GM12873 (cell line): ENCODE measurements at regions not wholly inside any gene's neighbourhood (a gene's known extent, or its start where the extent isn't known, plus 50 kb on each side); places are given as distances from the start of the nearest gene placed in this dataset.

ENCODE experiments used
- TF ChIP-seq, protein P1 (sequence below): IDR thresholded peaks from 2 replicates; pipeline ENCODE4 v1.5.1; 2012; ENCODE audit warnings: low read depth, mild to moderate bottlenecking, moderate library complexity, low read length, control low read depth; ENCODE audit not compliant: insufficient read depth; ENCODE audit errors: missing control alignments

DNA sequence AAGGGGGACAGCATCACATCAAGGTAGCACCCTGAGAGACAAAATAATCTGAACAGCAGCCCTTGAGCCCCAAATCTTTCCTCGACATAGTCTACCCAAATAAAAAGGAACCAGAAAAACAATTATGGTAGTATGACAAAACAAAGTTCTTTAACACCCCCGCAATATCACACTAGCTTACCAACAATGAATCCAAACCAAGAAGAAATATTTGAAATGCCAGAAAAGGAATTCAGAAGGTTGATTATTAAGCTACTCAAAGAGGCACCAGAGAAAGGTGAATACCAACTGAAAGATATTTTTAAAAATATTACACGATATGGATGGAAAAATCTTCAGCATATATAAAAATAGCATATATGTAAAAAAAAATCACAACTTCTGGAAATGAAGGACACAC lies 252.9 kb upstream of the SLITRK6 start:
- TF ChIP-seq, protein P1, sequence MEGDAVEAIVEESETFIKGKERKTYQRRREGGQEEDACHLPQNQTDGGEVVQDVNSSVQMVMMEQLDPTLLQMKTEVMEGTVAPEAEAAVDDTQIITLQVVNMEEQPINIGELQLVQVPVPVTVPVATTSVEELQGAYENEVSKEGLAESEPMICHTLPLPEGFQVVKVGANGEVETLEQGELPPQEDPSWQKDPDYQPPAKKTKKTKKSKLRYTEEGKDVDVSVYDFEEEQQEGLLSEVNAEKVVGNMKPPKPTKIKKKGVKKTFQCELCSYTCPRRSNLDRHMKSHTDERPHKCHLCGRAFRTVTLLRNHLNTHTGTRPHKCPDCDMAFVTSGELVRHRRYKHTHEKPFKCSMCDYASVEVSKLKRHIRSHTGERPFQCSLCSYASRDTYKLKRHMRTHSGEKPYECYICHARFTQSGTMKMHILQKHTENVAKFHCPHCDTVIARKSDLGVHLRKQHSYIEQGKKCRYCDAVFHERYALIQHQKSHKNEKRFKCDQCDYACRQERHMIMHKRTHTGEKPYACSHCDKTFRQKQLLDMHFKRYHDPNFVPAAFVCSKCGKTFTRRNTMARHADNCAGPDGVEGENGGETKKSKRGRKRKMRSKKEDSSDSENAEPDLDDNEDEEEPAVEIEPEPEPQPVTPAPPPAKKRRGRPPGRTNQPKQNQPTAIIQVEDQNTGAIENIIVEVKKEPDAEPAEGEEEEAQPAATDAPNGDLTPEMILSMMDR, result no peak

DNA sequence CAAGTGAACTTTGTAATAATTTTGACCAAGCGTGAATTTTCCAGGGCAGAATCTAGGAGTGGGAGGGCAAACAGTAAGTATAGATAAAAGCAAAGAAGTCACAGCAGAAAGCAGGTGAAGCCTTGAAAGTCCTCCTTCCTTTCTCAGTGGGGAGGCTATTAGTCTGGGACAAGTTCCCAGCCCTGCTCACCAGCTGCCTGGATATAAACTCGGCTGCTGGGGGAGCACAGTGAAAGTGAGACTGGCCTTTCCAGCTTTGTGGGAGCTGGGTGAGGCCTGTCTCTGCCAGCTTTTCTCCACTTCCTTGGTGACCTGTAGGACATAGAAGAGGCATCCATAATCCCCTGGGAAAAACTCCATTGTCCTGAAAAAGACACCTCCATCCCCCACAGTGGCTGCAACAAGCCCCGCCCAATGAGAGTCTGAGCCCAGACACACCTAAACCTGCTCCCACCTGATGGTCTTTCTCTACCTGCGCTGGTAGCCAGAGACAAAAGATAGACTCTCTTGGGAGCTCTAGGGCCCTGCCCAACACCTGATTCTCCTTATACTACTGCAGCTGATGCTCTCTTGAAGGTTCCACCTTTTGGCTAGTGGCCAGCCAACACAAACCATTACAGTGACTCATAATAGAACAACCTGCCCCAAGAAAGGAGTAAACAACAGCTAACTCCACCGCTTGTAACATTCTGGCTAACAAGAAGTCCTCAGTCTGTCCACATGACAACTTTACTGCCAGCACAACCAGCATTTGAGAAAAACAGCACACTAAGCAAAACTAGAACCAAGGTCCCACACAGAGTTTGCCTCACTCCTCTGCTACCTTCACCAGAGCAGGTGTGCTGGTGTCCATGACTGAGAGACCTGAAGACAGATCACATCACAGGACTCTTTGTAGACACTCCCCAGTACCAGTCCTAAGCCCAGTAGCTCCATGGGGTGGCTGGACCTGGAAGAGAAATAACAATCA lies 252.2 kb upstream of the SLITRK6 start:
- TF ChIP-seq, protein P1, result no peak

DNA sequence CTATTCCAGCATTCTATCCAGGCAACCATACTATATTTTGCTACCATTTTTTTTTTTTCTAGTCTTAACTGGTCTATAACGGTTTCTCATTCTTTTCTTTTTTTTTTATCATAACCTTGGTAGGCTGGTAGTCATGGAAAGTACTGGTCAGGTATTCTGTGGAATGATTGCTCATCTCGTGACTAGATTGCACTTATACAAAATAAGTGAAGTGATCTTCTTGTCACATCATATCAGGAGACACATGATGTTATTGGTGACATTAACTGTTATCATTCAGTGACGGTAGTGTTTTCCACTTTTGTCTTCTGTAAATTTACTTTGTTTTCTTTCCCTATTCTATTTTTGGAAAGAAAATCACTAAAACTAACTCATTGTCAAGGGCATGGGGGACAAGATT lies 239.3 kb upstream of the SLITRK6 start:
- TF ChIP-seq, protein P1, result no peak

DNA sequence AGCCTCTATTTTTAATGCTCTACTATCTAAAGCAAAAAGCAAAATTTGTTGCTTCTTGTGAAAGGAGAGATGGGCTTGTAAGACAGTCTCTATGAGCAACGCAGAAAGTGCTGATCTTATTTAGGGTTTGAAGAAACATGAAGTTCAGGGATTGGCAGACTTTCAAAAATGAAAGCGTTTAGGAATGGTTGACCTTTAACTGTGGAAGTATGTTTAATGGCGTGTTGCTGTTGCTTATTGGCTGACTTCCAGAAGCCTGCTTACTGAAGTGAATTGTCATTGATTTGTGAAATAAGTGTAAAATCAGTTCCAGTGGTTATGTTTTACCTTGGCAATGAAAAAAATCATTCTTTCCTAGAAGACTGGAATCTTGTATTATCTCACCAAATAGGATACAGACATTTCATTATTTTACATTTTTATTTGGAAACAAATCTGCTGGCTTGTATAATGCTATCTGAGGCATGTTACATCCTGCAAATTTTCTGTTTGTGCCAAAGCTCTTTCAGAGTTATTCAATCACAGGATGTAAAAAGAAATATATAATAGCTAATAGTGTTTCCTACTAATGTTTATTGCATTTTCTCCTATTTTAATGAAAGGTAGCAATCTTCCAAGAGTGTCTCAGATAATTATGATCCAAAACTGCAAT lies 221.3 kb upstream of the SLITRK6 start:
- TF ChIP-seq, protein P1, result no peak

DNA sequence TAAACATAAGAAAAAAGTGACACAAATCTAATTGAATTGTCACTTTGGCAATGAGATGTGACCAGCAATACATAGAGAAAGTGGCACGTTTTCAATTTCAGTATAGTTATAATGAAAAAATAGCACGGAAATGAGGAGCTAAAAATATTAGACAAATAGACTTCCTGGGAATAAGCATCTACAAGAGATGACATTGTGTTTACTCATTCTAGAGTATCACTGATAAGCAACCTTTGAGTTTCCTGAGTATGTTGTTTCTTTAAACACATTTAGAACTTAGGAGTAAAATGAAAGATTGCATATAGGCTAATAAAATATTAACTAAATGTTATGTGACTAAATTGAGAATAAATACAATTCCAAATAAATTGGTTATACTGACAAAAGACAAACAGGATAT lies 207.1 kb upstream of the SLITRK6 start:
- TF ChIP-seq, protein P1, result no peak

DNA sequence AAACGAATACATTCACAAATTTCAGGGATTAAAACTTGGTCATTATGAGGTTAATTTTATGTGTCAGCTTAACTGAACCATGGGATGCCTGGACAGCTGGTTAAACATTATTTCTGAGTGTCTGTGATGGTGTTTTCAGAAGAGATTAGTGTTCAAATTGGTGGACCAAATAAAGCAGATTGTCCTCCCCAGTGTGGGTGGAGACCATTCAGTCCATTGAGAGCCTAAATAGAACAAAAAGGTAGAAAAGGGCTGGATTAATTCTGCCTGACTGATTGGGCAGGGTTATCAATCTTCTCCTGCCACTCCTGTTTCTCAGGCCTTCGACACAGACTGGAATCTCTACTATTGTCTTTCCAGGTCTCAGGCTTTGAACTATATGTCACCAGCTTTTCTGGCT lies 203.8 kb upstream of the SLITRK6 start:
- TF ChIP-seq, protein P1, result no peak

DNA sequence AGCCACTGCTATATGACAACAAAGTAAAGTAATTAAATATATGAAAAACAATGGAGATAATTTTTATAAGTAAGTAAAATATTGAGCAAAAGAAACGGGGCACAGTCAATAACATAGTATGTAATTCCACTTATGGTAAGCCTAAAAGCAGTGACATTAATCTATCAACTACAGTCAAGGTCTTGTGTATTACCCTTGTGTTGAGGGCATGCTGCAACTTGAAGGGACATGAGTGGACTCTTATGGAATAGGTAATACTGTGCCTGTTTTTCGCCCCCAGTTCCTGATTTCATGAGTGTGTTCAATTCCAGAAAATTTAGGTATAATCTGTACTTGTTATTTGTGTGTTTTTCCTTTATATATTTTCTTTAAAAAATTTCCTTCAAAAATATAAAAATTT lies 201.3 kb upstream of the SLITRK6 start:
- TF ChIP-seq, protein P1, result no peak
